ENCODE measurements at regions not wholly inside any gene's neighbourhood (a gene's known extent, or its start where the extent isn't known, plus 50 kb on each side); places are given as distances from the start of the nearest gene placed in this dataset.

GRCh38 chr6:44660561-44661220 is 273.2 kb downstream of the CDC5L start:
- H3K36me3 ChIP-seq (ENCODE audit: control insufficient read depth in 2 of 2, extremely low read depth in 1 of 2, insufficient read depth in 2 of 2, low read length in 2 of 2), result no peaks in the 10 kb centered on the region
- H3K9me3 ChIP-seq (ENCODE audit: control insufficient read depth, low read depth, low read length), result no peaks in the 10 kb centered on the region
- no peaks in the 10 kb centered on the region for H3K9me1 ChIP-seq (ENCODE audit: control insufficient read depth, extremely low read depth, insufficient read depth, low read length)
- H2AFZ ChIP-seq (ENCODE audit: control insufficient read depth, low read length), result peak overlapping the region; percentile 24
- H3K27me3 ChIP-seq (ENCODE audit: control insufficient read depth, extremely low read depth, insufficient read depth, low read length), result no peaks in the 10 kb centered on the region
- no peaks in the 10 kb centered on the region for H3K79me2 ChIP-seq (ENCODE audit: control insufficient read depth, insufficient read depth, low read length)
- H4K20me1 ChIP-seq (ENCODE audit: control insufficient read depth, extremely low read depth, insufficient read depth, low read length), result no peaks in the 10 kb centered on the region
- dilution Hi-C loops (cut with MboI; ENCODE audit: extremely low pct_ligation_motif_present, low sequenced_read_pairs), result no loop called here
- peak overlapping the region; percentile 84 for H3K4me2 ChIP-seq (ENCODE audit: control insufficient read depth, extremely low read depth, insufficient read depth, low read depth, low read length)
- no peak for DNase-seq (ENCODE audit: low read depth, low spot score)
- H3K27ac ChIP-seq (ENCODE audit: control insufficient read depth, insufficient read depth, low read length), result peak overlapping the region; percentile 48
- peaks cover 33% of the 10 kb centered on the region for H3K4me1 ChIP-seq (ENCODE audit: control insufficient read depth, extremely low read depth, insufficient read depth, low read length)
- FAIRE-seq, result no peak
- H3K4me3 ChIP-seq (ENCODE audit: control insufficient read depth in 2 of 3, extremely low read depth in 1 of 3, insufficient read depth in 2 of 3, low read depth in 1 of 3, low read length in 3 of 3), result no peak overlapping the region
- no peak for TF ChIP-seq EZH2 (IDR thresholded peaks at IDR 0.05; ENCODE audit: low read length)
- no peak for TF ChIP-seq CTCF (optimal IDR thresholded peaks at IDR 0.05 in 1 of 3, IDR thresholded peaks at IDR 0.05 in 1 of 3, conservative IDR thresholded peaks at IDR 0.05 in 1 of 3; ENCODE audit: extremely low read depth in 1 of 3, insufficient read depth in 2 of 3, low read length in 3 of 3)
- H3K9ac ChIP-seq (ENCODE audit: control insufficient read depth, extremely low read depth, insufficient read depth, low read length), result no peak overlapping the region

- FAIRE-seq (peak; percentile 88), DNase-seq (ENCODE audit: low read depth, low spot score) (peak; percentile 56)
- peaks cover 33% of the 10 kb centered on the region for H3K4me1 ChIP-seq (ENCODE audit: control insufficient read depth, extremely low read depth, insufficient read depth, low read length)
- H3K27ac ChIP-seq (ENCODE audit: control insufficient read depth, insufficient read depth, low read length), result peak overlapping the region; percentile 48
- H3K79me2 ChIP-seq (ENCODE audit: control insufficient read depth, insufficient read depth, low read length), result no peaks in the 10 kb centered on the region
- dilution Hi-C loops (cut with MboI; ENCODE audit: extremely low pct_ligation_motif_present, low sequenced_read_pairs), result no loop called here
- H2AFZ ChIP-seq (ENCODE audit: control insufficient read depth, low read length), result peak overlapping the region; percentile 31
- H3K9me1 ChIP-seq (ENCODE audit: control insufficient read depth, extremely low read depth, insufficient read depth, low read length), result no peaks in the 10 kb centered on the region
- no peaks in the 10 kb centered on the region for H3K36me3 ChIP-seq (ENCODE audit: control insufficient read depth in 2 of 2, extremely low read depth in 1 of 2, insufficient read depth in 2 of 2, low read length in 2 of 2)
- peak overlapping the region in 2 of 3 experiments; percentile 7 to 28 for H3K4me3 ChIP-seq (ENCODE audit: control insufficient read depth in 2 of 3, extremely low read depth in 1 of 3, insufficient read depth in 2 of 3, low read depth in 1 of 3, low read length in 3 of 3)
- H3K9me3 ChIP-seq (ENCODE audit: control insufficient read depth, low read depth, low read length), result no peaks in the 10 kb centered on the region
- H4K20me1 ChIP-seq (ENCODE audit: control insufficient read depth, extremely low read depth, insufficient read depth, low read length), result no peaks in the 10 kb centered on the region
- no peaks in the 10 kb centered on the region for H3K27me3 ChIP-seq (ENCODE audit: control insufficient read depth, extremely low read depth, insufficient read depth, low read length)
- H3K9ac ChIP-seq (ENCODE audit: control insufficient read depth, extremely low read depth, insufficient read depth, low read length), result peak overlapping the region; percentile 13
- TF ChIP-seq EZH2 (IDR thresholded peaks at IDR 0.05; ENCODE audit: low read length) (no peak), CTCF (optimal IDR thresholded peaks at IDR 0.05 in 1 of 3, IDR thresholded peaks at IDR 0.05 in 1 of 3, conservative IDR thresholded peaks at IDR 0.05 in 1 of 3; ENCODE audit: extremely low read depth in 1 of 3, insufficient read depth in 2 of 3, low read length in 3 of 3) (no peak)
- H3K4me2 ChIP-seq (ENCODE audit: control insufficient read depth, extremely low read depth, insufficient read depth, low read depth, low read length), result peak overlapping the region; percentile 84
Observed at GRCh38 chr6:44661221-44662008, 273.9 kb downstream of the CDC5L start.
